Muscle of back (tissue), 3 donors: ENCODE measurements at regions not wholly inside any gene's neighbourhood (a gene's known extent, or its start where the extent isn't known, plus 50 kb on each side); places are given as distances from the start of the nearest gene placed in this dataset.
"Not testable (repeated sequence)": the region's sequence is repeated elsewhere in the genome, so short reads cannot be mapped to it uniquely, and the experiment has no call there.

Experiments used
- DNase-seq, 3 donors: peaks; one replicate each; pipeline versions ENCODE4 v3.0.0 to v3.0.0-alpha.2; 2013

GRCh38 chr6:142998739-142999138, 53.8 kb upstream of the HIVEP2 start:
- DNase-seq: not testable (repeated sequence)

DNA sequence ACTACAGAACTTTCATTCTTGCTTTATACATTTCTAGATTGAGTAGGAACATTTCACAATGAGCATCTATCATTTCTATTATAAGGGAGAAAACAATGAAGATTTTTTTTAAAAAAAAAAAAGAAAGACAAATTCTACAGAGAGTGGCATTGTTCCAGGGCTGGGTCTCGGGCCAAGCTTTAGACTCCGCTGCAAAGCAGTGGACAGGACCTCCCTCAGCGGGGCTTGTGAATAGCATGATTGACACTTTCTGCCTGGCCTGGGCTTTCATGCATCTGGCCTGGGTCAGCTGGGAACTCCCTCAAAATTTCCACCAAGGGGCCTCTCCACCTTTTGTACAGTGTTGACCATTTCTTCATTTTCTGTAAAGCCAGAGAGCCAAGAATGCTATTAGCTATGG, 55.8 kb upstream of the HIVEP2 start:
- peak; percentile 30 to 77 (median 69) for DNase-seq

- DNase-seq: no peak
These were observed 57.7 kb upstream of the HIVEP2 start for GRCh38 chr6:143002686-143003085.

DNA sequence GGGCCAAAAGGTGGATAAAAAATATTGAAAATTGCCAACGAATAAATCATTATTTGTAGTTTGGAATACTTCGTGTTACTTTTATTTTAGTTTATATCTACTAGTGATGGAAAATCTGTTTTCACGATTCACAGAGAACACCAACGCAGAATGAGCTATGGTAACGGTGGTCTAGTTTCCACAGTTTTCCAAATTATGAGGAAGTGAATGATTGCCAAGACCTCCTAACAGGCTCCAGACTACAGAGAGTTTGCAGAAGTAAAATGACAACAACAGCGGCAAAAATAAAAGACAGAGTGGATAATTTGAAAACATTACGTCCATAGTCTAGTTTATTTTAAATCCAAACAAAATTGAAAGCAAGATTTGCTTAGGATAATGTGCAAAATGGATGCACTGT, 57.0 kb upstream of the AIG1 start:
- DNase-seq: no peak

DNA sequence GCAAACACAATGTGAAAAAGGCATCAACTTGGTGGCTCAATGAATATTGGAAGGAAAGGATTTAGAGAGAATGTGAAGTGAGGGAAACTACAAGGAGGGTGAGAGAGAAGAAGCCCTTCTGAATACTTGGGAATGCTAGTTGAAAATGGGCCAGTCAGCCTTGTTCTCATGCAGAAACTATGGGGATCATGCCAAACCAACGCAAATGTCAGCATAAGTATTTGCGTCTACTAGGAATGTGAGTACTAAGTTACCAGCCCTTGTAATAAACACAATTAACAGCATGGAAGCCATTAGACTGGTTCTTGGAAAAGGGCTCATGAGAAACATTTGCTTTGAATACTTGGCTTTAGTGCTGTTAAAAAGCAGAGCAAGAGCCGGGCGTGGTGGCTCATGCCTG, 54.9 kb upstream of the AIG1 start:
- no peak for DNase-seq

GRCh38 chr6:143006787-143007186, 53.9 kb upstream of the AIG1 start:
- DNase-seq: no peak

- peak in 2 of 3 donors; percentile 55 to 61 for DNase-seq
These were observed 53.0 kb upstream of the AIG1 start for GRCh38 chr6:143007646-143008045.

GRCh38 chr6:143009851-143010250, 50.8 kb upstream of the AIG1 start:
- no peak for DNase-seq
